ENCODE measurements at regions not wholly inside any gene's neighbourhood (a gene's known extent, or its start where the extent isn't known, plus 50 kb on each side); places are given as distances from the start of the nearest gene placed in this dataset.

GRCh38 chr4:104589264-104589868 lies 94.7 kb upstream of the CXXC4 start:
- no peak for DNase-seq (ENCODE audit: low read depth)
- H3K4me3 ChIP-seq (ENCODE audit: low read depth, low read length): no peak overlapping the region
- TF ChIP-seq CTCF (conservative IDR thresholded peaks at IDR 0.05; ENCODE audit: low read depth, low read length): no peak

DNA sequence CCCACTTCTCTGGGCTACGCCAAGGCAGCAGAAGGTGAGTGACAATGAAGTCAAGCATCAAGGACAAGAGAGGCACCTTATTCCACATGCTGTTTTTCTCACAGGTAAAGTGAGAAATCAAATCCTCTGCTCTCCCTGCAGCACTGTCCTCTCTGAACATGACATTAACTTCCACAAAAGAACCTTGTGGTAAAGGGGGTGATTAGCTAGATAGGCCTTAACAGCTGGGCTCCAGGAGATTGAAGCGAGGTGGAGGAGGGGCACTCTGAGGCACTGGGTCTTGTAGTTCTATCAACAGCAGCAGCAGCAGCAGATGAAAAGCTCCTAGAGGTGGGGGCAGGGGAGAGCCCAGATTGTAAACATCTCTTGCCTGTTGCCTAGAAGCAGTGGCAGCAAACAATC lies 96.8 kb upstream of the CXXC4 start:
- TF ChIP-seq CTCF (conservative IDR thresholded peaks at IDR 0.05; ENCODE audit: low read depth, low read length): no peak
- no peak overlapping the region for H3K4me3 ChIP-seq (ENCODE audit: low read depth, low read length)
- DNase-seq (ENCODE audit: low read depth): no peak

- DNase-seq (ENCODE audit: low read depth): no peak
- TF ChIP-seq CTCF (conservative IDR thresholded peaks at IDR 0.05; ENCODE audit: low read depth, low read length): no peak
These were observed 97.5 kb upstream of the CXXC4 start for GRCh38 chr4:104592183-104592582.

GRCh38 chr4:104593019-104593418 lies 98.3 kb upstream of the CXXC4 start:
- H3K4me3 ChIP-seq (ENCODE audit: low read depth, low read length): no peak overlapping the region
- TF ChIP-seq CTCF (conservative IDR thresholded peaks at IDR 0.05; ENCODE audit: low read depth, low read length): no peak
- peak; percentile 21 for DNase-seq (ENCODE audit: low read depth)

More at GRCh38 chr4:104592183-104592582, 97.5 kb upstream of the CXXC4 start:
- no peak overlapping the region for H3K4me3 ChIP-seq (ENCODE audit: low read depth, low read length)

- no peak overlapping the region for H3K4me3 ChIP-seq (ENCODE audit: low read depth, low read length)
- no peak for TF ChIP-seq CTCF (conservative IDR thresholded peaks at IDR 0.05; ENCODE audit: low read depth, low read length)
These were observed 101.5 kb upstream of the CXXC4 start for GRCh38 chr4:104596189-104596588.

DNA sequence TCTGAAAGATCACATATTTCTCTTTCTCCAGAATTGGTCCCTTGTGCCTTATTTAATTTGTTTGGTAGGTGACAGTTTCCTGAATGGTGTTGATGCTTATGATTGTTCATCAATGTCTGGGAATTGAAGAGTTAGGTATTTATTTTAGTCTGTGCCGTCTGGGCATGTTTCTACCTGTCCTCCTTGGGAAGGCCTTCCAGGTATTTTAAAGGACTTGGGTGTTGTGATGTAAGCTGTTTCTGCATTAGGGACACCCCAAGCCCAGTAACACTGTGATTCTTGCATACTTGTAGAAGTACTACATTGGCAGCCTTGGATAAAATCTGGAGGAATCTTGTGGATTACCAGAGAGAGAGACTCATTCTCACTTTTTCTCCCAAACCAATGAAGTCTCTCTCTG lies 120.8 kb upstream of the CXXC4 start:
- no peak for DNase-seq (ENCODE audit: low read depth)
- TF ChIP-seq CTCF (conservative IDR thresholded peaks at IDR 0.05; ENCODE audit: low read depth, low read length): no peak
- no peak overlapping the region for H3K4me3 ChIP-seq (ENCODE audit: low read depth, low read length)

More at GRCh38 chr4:104596189-104596588, 101.5 kb upstream of the CXXC4 start:
- no peak for DNase-seq (ENCODE audit: low read depth)

GRCh38 chr4:104615926-104616325 lies 121.2 kb upstream of the CXXC4 start:
- TF ChIP-seq CTCF (conservative IDR thresholded peaks at IDR 0.05; ENCODE audit: low read depth, low read length): no peak
- DNase-seq (ENCODE audit: low read depth): no peak

More at GRCh38 chr4:104615926-104616325, 121.2 kb upstream of the CXXC4 start:
- H3K4me3 ChIP-seq (ENCODE audit: low read depth, low read length): no peak overlapping the region
